ENCODE measurements at regions not wholly inside any gene's neighbourhood (a gene's known extent, or its start where the extent isn't known, plus 50 kb on each side); places are given as distances from the start of the nearest gene placed in this dataset.

GRCh38 chr3:116870379-116870778 lies 160.8 kb downstream of the TUSC7 start:
- DNase-seq (no peak), ATAC-seq (no peak)
- TF ChIP-seq EZH2 (IDR thresholded peaks at IDR 0.05; ENCODE audit: low read length, unreplicated experiment): no peak
- TF ChIP-seq EZH2phosphoT487 (IDR thresholded peaks at IDR 0.05; ENCODE audit: borderline replicate concordance, low read length): no peak
- TF ChIP-seq CTCF (conservative IDR thresholded peaks at IDR 0.05; ENCODE audit: low read depth, low read length): no peak
- H3K27me3 ChIP-seq (ENCODE audit: low read length): no peaks in the 10 kb centered on the region
- no peaks in the 10 kb centered on the region for H3K9me3 ChIP-seq (ENCODE audit: low read length)
- H3K36me3 ChIP-seq (ENCODE audit: low read depth, low read length): no peaks in the 10 kb centered on the region
- H4K20me1 ChIP-seq (ENCODE audit: low read length): no peaks in the 10 kb centered on the region
- H3K27ac ChIP-seq (ENCODE audit: low read length): no peak overlapping the region
- no peak overlapping the region for H2AFZ ChIP-seq (ENCODE audit: low read length)
- no peak overlapping the region for H3K4me2 ChIP-seq (ENCODE audit: low read length)
- no peaks in the 10 kb centered on the region for H3K79me2 ChIP-seq (ENCODE audit: low read length)
- CTCF ChIA-PET: no interaction called here
- BruUV-seq (replicated peaks): no TSS peak
- no peaks in the 10 kb centered on the region for H3F3A ChIP-seq (ENCODE audit: low read length, unreplicated experiment)
- H3K4me3 ChIP-seq (ENCODE audit: low read length): no peak overlapping the region
- POLR2A ChIA-PET (ENCODE audit: unreplicated experiment): no interaction called here
- no peaks in the 10 kb centered on the region for H3K9me2 ChIP-seq (replicated peaks; ENCODE audit: low read length)
- intact Hi-C loops (cut with micrococcal nuclease): no loop called here
- no peaks in the 10 kb centered on the region for H3K4me1 ChIP-seq (ENCODE audit: insufficient read depth, low read length)
- no peak overlapping the region for H3K9ac ChIP-seq (ENCODE audit: low read length)

- no TSS peak for BruUV-seq (replicated peaks)
- Histone ChIP-seq H3F3A (ENCODE audit: low read length, unreplicated experiment) (no peaks in the 10 kb centered on the region), H3K79me2 (ENCODE audit: low read length) (no peaks in the 10 kb centered on the region), H3K9me2 (replicated peaks; ENCODE audit: low read length) (no peaks in the 10 kb centered on the region), H3K4me3 (ENCODE audit: low read length) (no peak overlapping the region), H3K36me3 (ENCODE audit: low read depth, low read length) (no peaks in the 10 kb centered on the region), H3K27ac (ENCODE audit: low read length) (no peak overlapping the region), H2AFZ (ENCODE audit: low read length) (no peak overlapping the region), H3K4me1 (ENCODE audit: insufficient read depth, low read length) (no peaks in the 10 kb centered on the region), H4K20me1 (ENCODE audit: low read length) (no peaks in the 10 kb centered on the region), H3K27me3 (ENCODE audit: low read length) (no peaks in the 10 kb centered on the region), H3K4me2 (ENCODE audit: low read length) (no peak overlapping the region), H3K9ac (ENCODE audit: low read length) (no peak overlapping the region), H3K9me3 (ENCODE audit: low read length) (peaks cover 4% of the 10 kb centered on the region)
- ChIA-PET CTCF (no interaction called here), POLR2A (ENCODE audit: unreplicated experiment) (no interaction called here)
- no peak for DNase-seq
- intact Hi-C loops (cut with micrococcal nuclease): no loop called here
- no peak for ATAC-seq
- TF ChIP-seq EZH2 (IDR thresholded peaks at IDR 0.05; ENCODE audit: low read length, unreplicated experiment) (no peak), CTCF (conservative IDR thresholded peaks at IDR 0.05; ENCODE audit: low read depth, low read length) (no peak), EZH2phosphoT487 (IDR thresholded peaks at IDR 0.05; ENCODE audit: borderline replicate concordance, low read length) (no peak)
Observed at GRCh38 chr3:116871905-116872304, 162.3 kb downstream of the TUSC7 start.

GRCh38 chr3:116872688-116873087 lies 163.1 kb downstream of the TUSC7 start:
- no peak overlapping the region for H3K4me2 ChIP-seq (ENCODE audit: low read length)
- H3K9me3 ChIP-seq (ENCODE audit: low read length): peaks cover 4% of the 10 kb centered on the region
- no peak overlapping the region for H3K9ac ChIP-seq (ENCODE audit: low read length)
- ChIA-PET CTCF (no interaction called here), POLR2A (ENCODE audit: unreplicated experiment) (no interaction called here)
- no peak overlapping the region for H3K27ac ChIP-seq (ENCODE audit: low read length)
- TF ChIP-seq EZH2phosphoT487 (IDR thresholded peaks at IDR 0.05; ENCODE audit: borderline replicate concordance, low read length): no peak
- no peak for TF ChIP-seq EZH2 (IDR thresholded peaks at IDR 0.05; ENCODE audit: low read length, unreplicated experiment)
- TF ChIP-seq CTCF (conservative IDR thresholded peaks at IDR 0.05; ENCODE audit: low read depth, low read length): no peak
- H3K27me3 ChIP-seq (ENCODE audit: low read length): no peaks in the 10 kb centered on the region
- no peak for DNase-seq
- no peak overlapping the region for H3K4me3 ChIP-seq (ENCODE audit: low read length)
- no TSS peak for BruUV-seq (replicated peaks)
- H3K36me3 ChIP-seq (ENCODE audit: low read depth, low read length): no peaks in the 10 kb centered on the region
- no peaks in the 10 kb centered on the region for H3K79me2 ChIP-seq (ENCODE audit: low read length)
- no peak for ATAC-seq
- no peaks in the 10 kb centered on the region for H3F3A ChIP-seq (ENCODE audit: low read length, unreplicated experiment)
- no peak overlapping the region for H2AFZ ChIP-seq (ENCODE audit: low read length)
- H3K4me1 ChIP-seq (ENCODE audit: insufficient read depth, low read length): no peaks in the 10 kb centered on the region
- no peaks in the 10 kb centered on the region for H3K9me2 ChIP-seq (replicated peaks; ENCODE audit: low read length)
- intact Hi-C loops (cut with micrococcal nuclease): no loop called here
- no peaks in the 10 kb centered on the region for H4K20me1 ChIP-seq (ENCODE audit: low read length)

Data from PC-3 (cell line).